ENCODE measurements at regions not wholly inside any gene's neighbourhood (a gene's known extent, or its start where the extent isn't known, plus 50 kb on each side); places are given as distances from the start of the nearest gene placed in this dataset.

- DNase-seq, result no peak
These were observed 269.1 kb upstream of the UMPS start for GRCh38 chr3:124461126-124461525.

GRCh38 chr3:124461838-124462632, 268.2 kb upstream of the UMPS start:
- DNase-seq, result no peak

GRCh38 chr3:124463234-124463633, 267.0 kb upstream of the UMPS start:
- DNase-seq, result no peak

GRCh38 chr3:124467980-124468902, 262.0 kb upstream of the UMPS start:
- DNase-seq, result no peak

- DNase-seq, result no peak
These were observed 260.7 kb upstream of the UMPS start for GRCh38 chr3:124469555-124469954.

- no peak for DNase-seq
These were observed 251.4 kb upstream of the UMPS start for GRCh38 chr3:124478830-124479229.

- no peak for DNase-seq
These were observed 246.3 kb upstream of the UMPS start for GRCh38 chr3:124483915-124484470.

GRCh38 chr3:124486324-124486723, 243.9 kb upstream of the UMPS start:
- no peak for DNase-seq

- DNase-seq, result no peak
These were observed 240.7 kb upstream of the UMPS start for GRCh38 chr3:124489506-124489905.

GRCh38 chr3:124491098-124491497, 239.2 kb upstream of the UMPS start:
- DNase-seq, result no peak

GRCh38 chr3:124491875-124492274, 238.4 kb upstream of the UMPS start:
- DNase-seq, result no peak

GRCh38 chr3:124492824-124493223, 237.4 kb upstream of the UMPS start:
- no peak for DNase-seq

GRCh38 chr3:124496061-124496460, 234.2 kb upstream of the UMPS start:
- no peak for DNase-seq

- DNase-seq, result no peak
These were observed 232.8 kb upstream of the UMPS start for GRCh38 chr3:124497487-124497886.

- DNase-seq, result no peak
These were observed 231.4 kb upstream of the UMPS start for GRCh38 chr3:124498891-124499290.

GRCh38 chr3:124504332-124505059, 225.8 kb upstream of the UMPS start:
- no peak for DNase-seq

- no peak for DNase-seq
These were observed 220.4 kb upstream of the UMPS start for GRCh38 chr3:124509884-124510283.

- no peak for DNase-seq
These were observed 220.0 kb upstream of the UMPS start for GRCh38 chr3:124510290-124510689.

- no peak for DNase-seq
These were observed 217.2 kb upstream of the UMPS start for GRCh38 chr3:124512881-124513609.

GRCh38 chr3:124513610-124513997, 216.6 kb upstream of the UMPS start:
- no peak for DNase-seq

GRCh38 chr3:124514683-124515082, 215.6 kb upstream of the UMPS start:
- DNase-seq, result no peak

GRCh38 chr3:124516333-124516732, 213.9 kb upstream of the UMPS start:
- DNase-seq, result no peak

All from activated CD4-positive, CD25-positive, alpha-beta regulatory T cell treated with anti-CD3 and anti-CD28 coated beads, Interleukin-2, amount 50 U/mL, for 72 hours (primary cell).